GM18873 (cell line): ENCODE measurements at regions not wholly inside any gene's neighbourhood (a gene's known extent, or its start where the extent isn't known, plus 50 kb on each side); places are given as distances from the start of the nearest gene placed in this dataset.
"Not testable (repeated sequence)": the region's sequence is repeated elsewhere in the genome, so short reads cannot be mapped to it uniquely, and the experiment has no call there.

Experiments
- ATAC-seq: cut with Tn5 transposase; IDR thresholded peaks from one replicate; pipeline ENCODE4 v1.9.1; 2021; ENCODE audit warnings: mild to moderate bottlenecking, moderate library complexity, moderate number of reproducible peaks; ENCODE audit not compliant: unreplicated experiment, low FRiP score

- no peak for ATAC-seq
Measured at GRCh38 chr5:110269478-110270142, 456.9 kb downstream of the TMEM232 start.

DNA sequence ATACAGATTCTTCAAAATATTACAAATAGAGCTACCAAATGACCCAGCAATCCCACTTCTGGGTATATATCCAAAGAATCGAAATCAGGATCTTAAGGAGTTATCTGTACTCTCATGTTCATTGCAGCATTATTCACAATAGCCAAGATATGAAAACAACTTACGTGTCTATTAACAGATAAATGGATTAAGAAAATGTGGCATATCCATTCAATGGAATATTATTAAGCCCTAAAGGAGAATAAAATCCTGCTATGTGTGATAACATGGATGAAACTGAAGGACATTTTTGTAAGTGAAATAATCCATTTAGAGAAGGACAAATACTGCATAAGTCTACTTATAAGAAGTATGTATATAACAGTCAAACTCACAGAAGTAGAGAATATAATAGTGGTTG is 450.6 kb downstream of the TMEM232 start:
- ATAC-seq, result no peak

DNA sequence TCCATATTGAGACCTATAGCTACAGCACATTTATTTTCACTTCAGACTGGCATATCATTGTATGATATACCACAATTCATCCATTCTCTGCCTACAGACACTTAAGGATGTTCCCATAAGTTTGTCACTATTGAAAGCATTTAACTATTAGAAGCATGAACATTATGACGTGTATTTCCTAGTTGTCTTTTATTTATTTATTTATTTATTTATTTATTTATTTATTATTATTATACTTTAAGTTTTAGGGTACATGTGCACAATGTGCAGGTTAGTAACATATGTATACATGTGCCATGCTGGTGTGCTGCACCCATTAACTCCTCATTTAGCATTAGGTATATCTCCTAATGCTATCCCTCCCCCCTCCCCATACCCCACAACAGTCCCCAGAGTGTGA is 448.0 kb downstream of the TMEM232 start:
- not testable (repeated sequence) for ATAC-seq

- ATAC-seq, result not testable (repeated sequence)
Measured at GRCh38 chr5:110284121-110284520, 442.4 kb downstream of the TMEM232 start.

DNA sequence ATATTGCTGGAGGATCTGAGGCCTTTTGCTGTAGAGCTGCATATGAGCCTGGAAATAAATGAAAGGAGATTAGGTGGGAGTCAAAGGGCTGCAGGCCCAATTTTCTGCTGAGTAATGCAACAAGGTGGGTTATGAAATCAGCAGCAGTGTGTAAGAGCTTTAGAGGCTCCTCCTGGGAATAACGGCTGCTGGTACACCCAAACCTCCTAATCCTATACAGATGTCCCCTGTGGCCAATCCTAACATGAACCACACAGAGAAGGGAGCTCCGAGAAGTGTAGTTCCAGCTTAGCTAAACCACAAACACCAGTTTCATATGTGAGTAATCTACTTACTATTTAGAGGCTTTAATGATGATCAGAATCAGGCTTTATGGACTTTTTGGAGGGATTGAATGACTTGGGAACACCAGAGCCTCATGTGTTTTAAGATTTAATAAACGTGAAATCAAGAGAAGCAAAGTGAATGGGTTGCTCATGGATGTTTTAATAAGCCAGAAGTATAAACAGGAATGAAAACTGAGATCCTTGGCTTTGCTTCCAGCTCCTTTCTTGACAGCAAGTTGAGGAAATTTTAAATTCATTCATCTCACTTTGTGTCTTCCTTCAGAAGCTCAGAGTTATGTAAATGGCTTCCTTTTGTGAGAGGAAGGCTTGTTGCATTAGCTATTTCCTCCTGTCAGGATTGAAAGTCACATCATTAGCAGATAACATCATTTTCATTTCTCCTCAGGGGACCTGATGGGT is 437.5 kb downstream of the TMEM232 start:
- ATAC-seq, result no peak

- no peak for ATAC-seq
Measured at GRCh38 chr5:110289512-110289810, 437.0 kb downstream of the TMEM232 start.

- ATAC-seq, result no peak
Measured at GRCh38 chr5:110290542-110290941, 435.9 kb downstream of the TMEM232 start.

DNA sequence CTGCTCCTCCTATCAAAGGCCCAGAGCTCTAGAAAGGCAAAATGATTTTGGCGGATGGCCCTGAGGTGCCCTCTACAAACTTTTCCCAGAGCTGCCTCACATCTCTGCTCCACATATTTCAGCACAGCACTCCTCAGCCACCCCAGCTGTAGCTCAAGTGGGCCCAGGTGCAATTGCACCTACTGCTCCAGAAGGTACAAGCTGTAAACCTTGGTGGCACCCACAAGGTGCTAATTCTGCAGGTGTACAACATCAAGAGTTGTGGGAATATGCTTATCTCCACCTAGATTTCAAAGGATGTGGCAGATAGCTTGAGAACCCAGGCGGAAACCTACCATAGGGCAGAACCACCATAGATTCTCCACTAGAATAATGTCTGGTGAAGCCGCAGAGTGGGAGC is 432.2 kb downstream of the TMEM232 start:
- ATAC-seq, result no peak

DNA sequence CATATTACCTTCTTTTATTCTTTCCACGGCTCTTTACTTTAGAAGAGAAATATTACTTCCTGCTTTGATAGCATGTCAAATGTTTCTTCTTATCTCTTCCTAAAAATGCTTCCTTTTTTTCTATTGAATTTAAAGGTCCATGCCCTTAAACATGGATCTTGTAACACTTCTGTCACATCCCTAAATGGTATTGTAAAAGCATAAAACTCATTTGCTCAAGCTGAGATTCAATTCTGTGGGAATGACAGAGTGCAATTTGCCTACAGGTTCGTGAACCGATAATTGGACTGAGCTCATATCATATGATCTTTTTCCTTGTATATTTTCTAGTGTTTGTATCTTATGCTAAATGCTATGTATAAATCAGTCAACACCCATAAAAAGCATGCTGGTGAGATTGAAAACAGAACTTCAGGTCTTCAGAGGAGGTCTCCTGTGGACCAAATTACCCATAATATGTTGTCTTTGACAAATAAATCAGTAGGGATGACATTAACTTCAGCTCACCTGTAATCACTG is 429.3 kb downstream of the TMEM232 start:
- no peak for ATAC-seq

DNA sequence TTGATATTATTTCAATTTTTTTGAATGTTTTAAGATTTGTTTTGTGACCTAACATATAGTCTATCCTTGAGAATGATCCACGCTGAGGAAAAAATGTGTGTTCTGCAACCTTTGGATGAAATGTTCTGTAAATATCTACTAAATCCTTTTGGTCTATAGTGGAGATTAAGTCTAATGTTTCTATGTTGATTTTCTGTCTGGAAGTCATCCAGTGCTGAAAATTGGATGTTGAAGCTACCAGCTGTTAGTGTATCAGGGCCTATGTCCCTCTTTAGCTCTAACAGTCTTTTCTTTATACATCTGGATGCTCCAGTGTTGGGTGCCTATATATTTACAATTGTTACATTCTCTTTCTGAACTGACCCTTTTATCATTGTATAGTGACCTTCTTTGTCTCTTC is 422.3 kb downstream of the TMEM232 start:
- ATAC-seq, result no peak

DNA sequence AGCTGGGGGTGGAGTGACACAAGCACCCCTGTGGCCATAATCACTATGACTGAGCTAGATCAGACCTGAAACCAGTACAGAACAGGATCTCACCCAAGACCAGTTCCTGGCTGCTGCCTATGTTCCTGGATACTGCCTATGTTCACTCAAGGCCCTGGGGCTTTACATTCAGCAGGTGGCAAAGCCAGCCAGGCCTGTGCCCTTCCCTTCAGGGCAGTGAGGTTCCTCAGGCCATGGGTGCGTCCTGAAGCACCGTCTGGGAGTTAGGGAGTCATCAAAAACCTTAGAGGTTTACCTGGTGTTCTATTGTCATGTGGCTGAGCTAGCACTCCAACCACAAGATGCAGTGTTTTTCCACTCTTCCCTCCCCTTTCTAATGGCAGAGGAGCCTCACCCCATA is 419.8 kb downstream of the TMEM232 start:
- no peak for ATAC-seq

DNA sequence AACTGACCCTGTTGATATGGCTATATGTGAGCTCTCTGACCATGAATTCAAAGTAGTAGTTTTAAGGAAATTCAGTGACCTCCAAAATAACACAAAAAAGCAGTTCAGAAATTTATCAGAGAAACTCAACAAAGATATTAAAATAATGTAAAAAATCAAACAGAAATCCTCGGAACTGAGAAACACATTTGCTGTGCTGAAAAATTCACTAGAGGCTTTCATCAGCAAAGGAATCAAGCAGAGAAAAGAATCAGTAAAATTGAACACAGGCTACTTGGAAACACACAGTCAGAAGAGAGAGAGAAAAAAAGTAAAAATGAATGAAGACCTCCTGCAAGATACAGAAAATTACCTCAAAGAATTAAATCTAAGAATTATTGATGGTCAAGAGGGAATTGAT is 417.2 kb downstream of the TMEM232 start:
- ATAC-seq, result no peak

DNA sequence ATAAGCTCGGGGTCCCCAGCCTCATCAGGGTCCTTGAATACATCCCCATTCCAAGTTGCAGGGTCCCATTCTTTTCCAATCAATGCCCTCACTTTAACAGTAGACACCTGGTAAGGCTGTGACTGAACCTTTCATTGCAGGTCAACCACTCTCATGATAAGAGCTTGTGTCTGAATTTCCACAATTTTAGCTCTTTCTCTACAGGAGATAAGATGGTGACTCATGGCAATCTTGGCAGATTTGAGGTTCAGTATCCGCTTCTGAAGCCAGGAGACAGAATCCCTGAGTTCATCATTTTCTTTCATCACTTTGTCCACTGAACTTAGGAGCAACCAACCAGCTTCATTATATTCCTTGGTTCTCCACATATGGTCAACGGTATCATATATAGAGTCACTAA is 409.9 kb downstream of the TMEM232 start:
- not testable (repeated sequence) for ATAC-seq

DNA sequence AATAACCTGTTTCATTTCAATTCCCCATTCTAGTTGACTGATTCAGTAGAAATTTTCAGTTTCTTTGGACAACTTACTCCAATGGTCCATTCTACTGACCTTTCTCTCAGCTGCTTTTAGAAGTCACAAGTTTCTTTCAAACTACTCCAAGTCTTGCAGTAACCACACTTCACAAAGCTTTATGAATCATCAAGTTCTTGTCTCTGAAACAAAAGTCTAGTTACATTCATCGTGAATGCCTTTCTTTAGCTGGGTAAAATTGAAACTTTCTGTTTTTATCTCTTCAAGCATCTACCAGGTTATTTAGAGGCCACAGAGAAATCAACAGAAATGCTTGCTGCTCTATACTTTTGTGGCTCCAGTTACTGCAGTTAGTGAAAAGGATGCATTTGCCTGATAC is 405.4 kb downstream of the TMEM232 start:
- ATAC-seq, result no peak

DNA sequence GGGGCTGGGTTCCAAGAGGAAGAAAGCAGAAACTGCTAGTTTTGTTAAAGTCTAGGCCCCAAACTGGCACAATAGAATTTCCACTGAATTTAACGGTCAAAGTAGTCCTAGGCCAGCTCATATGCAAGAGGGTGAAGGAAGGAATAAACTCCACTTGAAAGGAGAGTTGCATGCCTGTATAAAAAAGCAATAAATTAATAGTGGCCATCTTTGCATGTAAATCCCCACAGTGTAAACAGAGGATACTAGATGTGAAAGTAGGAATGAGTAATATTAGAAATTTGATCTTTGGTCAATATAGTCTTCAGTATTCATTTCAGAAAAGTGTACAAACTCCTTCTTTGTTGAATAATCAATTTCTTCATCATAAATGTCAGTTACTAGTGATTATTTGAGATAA is 403.1 kb downstream of the TMEM232 start:
- ATAC-seq, result no peak

GRCh38 chr5:110323832-110324231 is 402.6 kb downstream of the TMEM232 start:
- ATAC-seq, result no peak

GRCh38 chr5:110324876-110325275 is 401.6 kb downstream of the TMEM232 start:
- no peak for ATAC-seq

GRCh38 chr5:110329955-110330525 is 396.4 kb downstream of the TMEM232 start:
- no peak for ATAC-seq

DNA sequence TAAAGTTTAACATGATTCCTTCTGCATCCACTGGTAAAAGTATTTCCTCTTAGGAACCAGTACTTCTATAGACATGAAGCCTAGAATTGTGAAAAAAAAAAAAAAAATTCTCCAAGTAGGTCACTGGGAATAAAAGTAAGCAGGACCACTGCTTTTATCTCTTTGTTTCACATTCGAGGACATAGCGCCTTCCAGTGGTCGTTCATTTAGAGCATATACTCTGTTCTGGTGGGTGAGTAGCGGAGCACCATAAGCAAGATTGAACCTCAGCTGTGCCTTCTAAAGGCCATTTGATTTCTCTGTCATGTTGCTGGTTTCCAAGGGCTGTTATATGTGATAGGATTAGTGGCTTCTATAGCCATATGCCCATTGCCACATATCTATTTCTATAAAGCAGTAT is 393.1 kb downstream of the TMEM232 start:
- ATAC-seq, result no peak

- ATAC-seq, result no peak
Measured at GRCh38 chr5:110335361-110336066, 391.0 kb downstream of the TMEM232 start.
